DOHH2 (cell line): ENCODE measurements at regions not wholly inside any gene's neighbourhood (a gene's known extent, or its start where the extent isn't known, plus 50 kb on each side); places are given as distances from the start of the nearest gene placed in this dataset.

Experiments
- H3F3A ChIP-seq: fragments of 200-600 bp; sonication (generic), shearing (Covaris generic); 2 replicates; pipeline ENCODE4 v1.6.0; 2016; ENCODE audit warnings: antibody characterized with exemption, mild to moderate bottlenecking; ENCODE audit not compliant: control insufficient read depth, insufficient read depth
- H3K27ac ChIP-seq: fragments of 200-600 bp; sonication (generic); 2 replicates; pipeline ENCODE4 v1.5.1; 2014; ENCODE audit warnings: low read depth, mild to moderate bottlenecking, low read length, moderate library complexity
- H3K27me3 ChIP-seq: fragments of 200-600 bp; sonication (generic); 2 replicates; pipeline ENCODE4 v1.6.1; 2014; ENCODE audit warnings: mild to moderate bottlenecking, low read length, mixed read lengths; ENCODE audit not compliant: control insufficient read depth
- H3K36me3 ChIP-seq: fragments of 200-600 bp; sonication (generic); 2 replicates; pipeline ENCODE4 v1.6.1; 2014; ENCODE audit warnings: mild to moderate bottlenecking, low read length, moderate library complexity, mixed read lengths; ENCODE audit not compliant: control insufficient read depth
- H3K4me1 ChIP-seq: fragments of 200-600 bp; sonication (generic); 2 replicates; pipeline ENCODE4 v1.6.1; 2014; ENCODE audit warnings: mild to moderate bottlenecking, low read length, mixed read lengths; ENCODE audit not compliant: control insufficient read depth
- H3K4me2 ChIP-seq: fragments of 200-600 bp; sonication (generic); 2 replicates; pipeline ENCODE4 v1.6.0; 2014; ENCODE audit warnings: mild to moderate bottlenecking, low read length, moderate library complexity
- H3K4me3 ChIP-seq: fragments of 200-600 bp; sonication (generic); 2 replicates; pipeline ENCODE4 v1.5.1; 2014; ENCODE audit warnings: mild to moderate bottlenecking, low read length, mixed read lengths
- H3K79me2 ChIP-seq: fragments of 200-600 bp; sonication (generic); 2 replicates; pipeline ENCODE4 v1.6.1; 2014; ENCODE audit warnings: mild to moderate bottlenecking, low read length, mixed read lengths; ENCODE audit not compliant: control insufficient read depth
- H3K9me2 ChIP-seq: fragments of 200-600 bp; sonication (generic); replicated peaks from 2 replicates; pipeline ENCODE4 v1.6.1; 2014; ENCODE audit warnings: mild to moderate bottlenecking, low read length, mixed read lengths; ENCODE audit not compliant: control insufficient read depth
- H3K9me3 ChIP-seq: fragments of 200-600 bp; sonication (generic); 2 replicates; pipeline ENCODE4 v1.6.1; 2014; ENCODE audit warnings: antibody characterized with exemption, low read length, mixed read lengths; ENCODE audit not compliant: control insufficient read depth, insufficient read depth
- H4K20me1 ChIP-seq: fragments of 200-600 bp; sonication (generic); 2 replicates; pipeline ENCODE4 v1.6.0; 2014; ENCODE audit warnings: low read depth, mild to moderate bottlenecking, antibody characterized with exemption, low read length, moderate library complexity; ENCODE audit not compliant: control insufficient read depth, insufficient read depth
- CTCF ChIP-seq: fragments of 200-600 bp; sonication (generic); IDR thresholded peaks from one replicate; pipeline ENCODE4 v1.5.1; 2014; ENCODE audit warnings: antibody characterized with exemption, mild to moderate bottlenecking, low read depth, low read length; ENCODE audit not compliant: poor library complexity, severe bottlenecking
- EZH2phosphoT487 ChIP-seq: fragments of 200-600 bp; sonication (generic); IDR thresholded peaks from 2 replicates; pipeline ENCODE4 v1.6.1; 2017; ENCODE audit warnings: borderline replicate concordance, mild to moderate bottlenecking, antibody characterized with exemption, low read length, moderate library complexity, mixed read lengths

GRCh38 chr1:37259019-37259418 lies 215.4 kb upstream of the ZC3H12A start:
- Histone ChIP-seq H3K27me3 (no peaks in the 10 kb centered on the region), H3K4me1 (no peaks in the 10 kb centered on the region)

GRCh38 chr1:37261129-37261528 lies 213.3 kb upstream of the ZC3H12A start:
- no peak for TF ChIP-seq CTCF
- Histone ChIP-seq H3F3A (no peaks in the 10 kb centered on the region), H3K9me3 (no peaks in the 10 kb centered on the region)

More at GRCh38 chr1:37259019-37259418, 215.4 kb upstream of the ZC3H12A start:
- no peak for TF ChIP-seq EZH2phosphoT487
- TF ChIP-seq CTCF: no peak
- Histone ChIP-seq H3F3A (no peaks in the 10 kb centered on the region), H3K9me3 (no peaks in the 10 kb centered on the region), H3K4me3 (no peak overlapping the region), H4K20me1 (no peaks in the 10 kb centered on the region), H3K79me2 (no peaks in the 10 kb centered on the region), H3K36me3 (no peaks in the 10 kb centered on the region), H3K27ac (no peak overlapping the region), H3K4me2 (no peak overlapping the region), H3K9me2 (no peaks in the 10 kb centered on the region)

GRCh38 chr1:37262439-37263170 lies 211.8 kb upstream of the ZC3H12A start:
- H4K20me1 ChIP-seq: no peaks in the 10 kb centered on the region
- TF ChIP-seq EZH2phosphoT487 (no peak), CTCF (no peak)
- H3K27me3 ChIP-seq: no peaks in the 10 kb centered on the region
- H3K4me2 ChIP-seq: no peak overlapping the region
- H3K4me3 ChIP-seq: no peak overlapping the region
- H3K9me2 ChIP-seq: no peaks in the 10 kb centered on the region
- no peaks in the 10 kb centered on the region for H3K4me1 ChIP-seq
- no peaks in the 10 kb centered on the region for H3K36me3 ChIP-seq
- H3K9me3 ChIP-seq: no peaks in the 10 kb centered on the region
- no peaks in the 10 kb centered on the region for H3K79me2 ChIP-seq
- H3F3A ChIP-seq: no peaks in the 10 kb centered on the region
- H3K27ac ChIP-seq: no peak overlapping the region

More at GRCh38 chr1:37261129-37261528, 213.3 kb upstream of the ZC3H12A start:
- no peak overlapping the region for H3K4me3 ChIP-seq
- no peaks in the 10 kb centered on the region for H3K4me1 ChIP-seq
- no peak overlapping the region for H3K4me2 ChIP-seq
- no peaks in the 10 kb centered on the region for H3K79me2 ChIP-seq
- H3K9me2 ChIP-seq: no peaks in the 10 kb centered on the region
- no peaks in the 10 kb centered on the region for H3K36me3 ChIP-seq
- no peaks in the 10 kb centered on the region for H3K27me3 ChIP-seq
- no peak overlapping the region for H3K27ac ChIP-seq
- no peaks in the 10 kb centered on the region for H4K20me1 ChIP-seq
